PC-3 (cell line): ENCODE measurements at regions not wholly inside any gene's neighbourhood (a gene's known extent, or its start where the extent isn't known, plus 50 kb on each side); places are given as distances from the start of the nearest gene placed in this dataset.
"Not testable (repeated sequence)": the region's sequence is repeated elsewhere in the genome, so short reads cannot be mapped to it uniquely, and the experiment has no call there.

Experiments
- ATAC-seq: fragments of 200-7000 bp; cut with Tn5 transposase; 2 replicates; pipeline ENCODE4 v1.9.1; 2020; ENCODE audit warnings: mild to moderate bottlenecking, moderate library complexity
- BruUV-seq: library from RNA; stranded (reverse); fragments of 400-500 nt; replicated peaks from 2 replicates; lab custom pipeline; 2021; lab: Mats Ljungman, UMichigan
- CTCF ChIA-PET: fragments of 300-600 bp; sonication (Branson Sonifier 250); formaldehyde crosslinking; loops from one replicate; lab custom pipeline; 2022; ENCODE audit warnings: antibody characterized with exemption; lab: Charles Lee
- POLR2A ChIA-PET: fragments of 300-600 bp; sonication (Branson Sonifier 250); formaldehyde crosslinking; loops from one replicate; lab custom pipeline; 2022; ENCODE audit warnings: antibody characterized with exemption; ENCODE audit not compliant: unreplicated experiment; lab: Charles Lee
- DNase-seq: peaks from one replicate; pipeline ENCODE4 v3.0.0-alpha.2; 2015
- H2AFZ ChIP-seq: fragments of 300-600 bp; sonication (generic); 2 replicates; pipeline ENCODE4 v1.6.0; 2016; ENCODE audit warnings: antibody characterized with exemption, low read length
- H3F3A ChIP-seq: fragments of 300-600 bp; sonication (generic); one replicate; pipeline ENCODE4 v1.6.0; 2017; ENCODE audit warnings: antibody characterized with exemption, low read length, control low read depth, mild to moderate bottlenecking; ENCODE audit not compliant: unreplicated experiment
- H3K27ac ChIP-seq: fragments of 300-600 bp; sonication (generic); 2 replicates; pipeline ENCODE4 v1.5.1; 2016; ENCODE audit warnings: mild to moderate bottlenecking, low read length
- H3K27me3 ChIP-seq: fragments of 300-600 bp; sonication (generic); 2 replicates; pipeline ENCODE4 v1.6.1; 2016; ENCODE audit warnings: low read length, mixed read lengths
- H3K36me3 ChIP-seq: fragments of 300-600 bp; sonication (generic); 2 replicates; pipeline ENCODE4 v1.6.1; 2016; ENCODE audit warnings: low read depth, mixed run types, low read length, mixed read lengths
- H3K4me1 ChIP-seq: fragments of 300-600 bp; sonication (generic); 2 replicates; pipeline ENCODE4 v1.5.1; 2016; ENCODE audit warnings: low read length; ENCODE audit not compliant: insufficient read depth
- H3K4me2 ChIP-seq: fragments of 300-600 bp; sonication (generic); 2 replicates; pipeline ENCODE4 v1.6.0; 2016; ENCODE audit warnings: low read length
- H3K4me3 ChIP-seq: fragments of 300-600 bp; sonication (generic); 2 replicates; pipeline ENCODE4 v1.5.1; 2016; ENCODE audit warnings: mild to moderate bottlenecking, low read length, mixed read lengths
- H3K79me2 ChIP-seq: fragments of 300-600 bp; sonication (generic); 2 replicates; pipeline ENCODE4 v1.6.1; 2017; ENCODE audit warnings: low read length, mixed read lengths
- H3K9ac ChIP-seq: fragments of 300-600 bp; sonication (generic); 2 replicates; pipeline ENCODE4 v1.6.0; 2016; ENCODE audit warnings: mild to moderate bottlenecking, low read length
- H3K9me2 ChIP-seq: fragments of 300-600 bp; sonication (generic); replicated peaks from 2 replicates; pipeline ENCODE4 v1.6.1; 2016; ENCODE audit warnings: mixed run types, low read length, mixed read lengths
- H3K9me3 ChIP-seq: fragments of 300-600 bp; sonication (generic); 2 replicates; pipeline ENCODE4 v1.6.1; 2016; ENCODE audit warnings: low read length, mixed read lengths
- H4K20me1 ChIP-seq: fragments of 300-600 bp; sonication (generic); 2 replicates; pipeline ENCODE4 v1.6.1; 2016; ENCODE audit warnings: low read length, mixed read lengths
- EZH2 ChIP-seq: fragments of 300-600 bp; sonication (generic); IDR thresholded peaks from one replicate; pipeline ENCODE4 v1.6.1; 2017; ENCODE audit warnings: antibody characterized with exemption, mild to moderate bottlenecking, low read length; ENCODE audit not compliant: unreplicated experiment
- EZH2phosphoT487 ChIP-seq: fragments of 300-600 bp; sonication (generic); IDR thresholded peaks from 2 replicates; pipeline ENCODE4 v1.6.1; 2018; ENCODE audit warnings: mild to moderate bottlenecking, antibody characterized with exemption, low read length, borderline replicate concordance
- intact Hi-C: fragments of 100-400 bp; cut with micrococcal nuclease; formaldehyde crosslinking; loops from 2 replicates; pipeline ENCODE4 v1.9.0; 2023
- TF ChIP-seq, protein P1 (sequence below): fragments of 300-600 bp; sonication (generic); conservative IDR thresholded peaks from 2 replicates; pipeline ENCODE4 v1.5.1; 2017; ENCODE audit warnings: antibody characterized with exemption, low read depth, mild to moderate bottlenecking, low read length

DNA sequence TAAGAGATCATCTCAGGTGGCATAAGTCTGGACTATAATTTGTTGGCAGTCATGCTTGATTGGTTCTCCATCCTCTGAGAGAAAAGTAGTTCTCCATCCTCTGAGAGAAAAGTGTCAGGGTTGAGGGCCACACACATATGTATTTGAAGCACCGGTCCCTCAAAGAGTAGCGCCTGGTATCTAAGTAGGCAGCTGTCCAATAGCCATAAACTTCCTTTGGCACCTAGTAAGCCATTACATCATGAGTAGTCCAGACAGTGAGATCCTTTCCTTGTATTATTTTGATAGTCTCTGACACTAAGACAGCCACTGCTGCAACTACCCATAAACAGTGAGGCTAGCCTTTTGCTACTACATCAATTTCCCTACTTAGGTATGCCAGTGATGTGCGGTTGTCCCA is 94.0 kb downstream of the EBLN2 start:
- H3K27ac ChIP-seq, H3K9me3 ChIP-seq, BruUV-seq, intact Hi-C loops, H2AFZ ChIP-seq, ATAC-seq, H3K4me3 ChIP-seq, POLR2A ChIA-PET, H3K4me1 ChIP-seq, H3F3A ChIP-seq, DNase-seq, H3K9ac ChIP-seq, H3K36me3 ChIP-seq, H3K27me3 ChIP-seq, CTCF ChIA-PET, H3K79me2 ChIP-seq, H4K20me1 ChIP-seq, H3K4me2 ChIP-seq, H3K9me2 ChIP-seq: not testable (repeated sequence)

DNA sequence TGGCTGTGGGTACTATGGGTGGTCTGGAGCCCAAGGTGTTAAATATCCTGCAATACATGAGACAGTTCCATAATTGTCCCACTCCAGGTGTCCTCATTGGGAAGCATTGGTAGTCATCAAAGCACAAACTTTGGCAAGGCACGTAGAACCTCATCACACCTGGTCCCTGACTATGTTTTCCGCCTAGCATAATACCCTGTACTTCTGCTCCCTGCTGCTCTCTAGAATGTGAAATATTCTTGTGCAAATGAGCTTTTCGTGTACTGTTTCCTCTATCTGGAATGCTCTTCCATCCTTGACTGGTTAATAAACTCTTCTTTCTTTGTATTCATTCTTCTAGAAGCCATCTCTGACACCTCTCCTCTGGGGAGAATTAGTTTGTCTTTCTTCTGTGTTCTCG is 103.2 kb downstream of the EBLN2 start:
- H3K9me3 ChIP-seq = no peaks in the 10 kb centered on the region
- no peaks in the 10 kb centered on the region for H3K9me2 ChIP-seq
- no peak overlapping the region for H3K4me3 ChIP-seq
- no TSS peak for BruUV-seq
- intact Hi-C loops = no loop called here
- TF ChIP-seq, protein P1, sequence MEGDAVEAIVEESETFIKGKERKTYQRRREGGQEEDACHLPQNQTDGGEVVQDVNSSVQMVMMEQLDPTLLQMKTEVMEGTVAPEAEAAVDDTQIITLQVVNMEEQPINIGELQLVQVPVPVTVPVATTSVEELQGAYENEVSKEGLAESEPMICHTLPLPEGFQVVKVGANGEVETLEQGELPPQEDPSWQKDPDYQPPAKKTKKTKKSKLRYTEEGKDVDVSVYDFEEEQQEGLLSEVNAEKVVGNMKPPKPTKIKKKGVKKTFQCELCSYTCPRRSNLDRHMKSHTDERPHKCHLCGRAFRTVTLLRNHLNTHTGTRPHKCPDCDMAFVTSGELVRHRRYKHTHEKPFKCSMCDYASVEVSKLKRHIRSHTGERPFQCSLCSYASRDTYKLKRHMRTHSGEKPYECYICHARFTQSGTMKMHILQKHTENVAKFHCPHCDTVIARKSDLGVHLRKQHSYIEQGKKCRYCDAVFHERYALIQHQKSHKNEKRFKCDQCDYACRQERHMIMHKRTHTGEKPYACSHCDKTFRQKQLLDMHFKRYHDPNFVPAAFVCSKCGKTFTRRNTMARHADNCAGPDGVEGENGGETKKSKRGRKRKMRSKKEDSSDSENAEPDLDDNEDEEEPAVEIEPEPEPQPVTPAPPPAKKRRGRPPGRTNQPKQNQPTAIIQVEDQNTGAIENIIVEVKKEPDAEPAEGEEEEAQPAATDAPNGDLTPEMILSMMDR = no peak
- TF ChIP-seq EZH2phosphoT487 = no peak
- no peak for TF ChIP-seq EZH2
- no peak for DNase-seq
- H2AFZ ChIP-seq = no peak overlapping the region
- no peaks in the 10 kb centered on the region for H3K36me3 ChIP-seq
- no peaks in the 10 kb centered on the region for H3K79me2 ChIP-seq
- ATAC-seq = no peak
- POLR2A ChIA-PET = no interaction called here
- H3K27me3 ChIP-seq = peaks cover 53% of the 10 kb centered on the region; the same call in 1 of the 2 replicates
- H3K4me1 ChIP-seq = no peaks in the 10 kb centered on the region
- CTCF ChIA-PET = no interaction called here
- H3K27ac ChIP-seq = no peak overlapping the region
- H4K20me1 ChIP-seq = no peaks in the 10 kb centered on the region
- H3K9ac ChIP-seq = no peak overlapping the region
- no peak overlapping the region for H3K4me2 ChIP-seq
- no peaks in the 10 kb centered on the region for H3F3A ChIP-seq

DNA sequence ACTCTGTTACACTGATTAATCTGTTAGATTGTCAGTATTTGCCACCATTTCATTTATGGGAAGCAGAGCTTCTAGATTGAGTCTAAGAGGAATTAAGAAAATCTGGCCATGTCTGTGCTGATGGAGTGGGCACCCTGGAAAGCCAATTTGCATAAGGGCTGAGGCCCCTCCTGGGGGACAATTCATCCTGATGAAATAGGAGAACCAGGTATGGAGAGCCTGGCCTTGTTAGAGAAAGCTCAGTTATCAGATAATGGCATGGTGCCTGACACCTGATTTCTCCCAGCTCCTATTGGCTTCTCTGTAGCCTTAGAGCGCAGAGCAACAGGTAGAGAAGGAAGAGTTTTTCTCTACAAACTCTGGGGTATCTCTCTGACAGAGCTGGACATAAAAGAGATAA is 114.2 kb downstream of the EBLN2 start:
- intact Hi-C loops = no loop called here
- Histone ChIP-seq H3K9ac (no peak overlapping the region), H3K27ac (no peak overlapping the region), H4K20me1 (no peaks in the 10 kb centered on the region), H3K4me1 (no peaks in the 10 kb centered on the region), H3K79me2 (no peaks in the 10 kb centered on the region), H3K27me3 (peaks cover 34% of the 10 kb centered on the region), H3K9me3 (no peaks in the 10 kb centered on the region), H3K4me2 (no peak overlapping the region), H3F3A (no peaks in the 10 kb centered on the region), H3K9me2 (no peaks in the 10 kb centered on the region), H3K36me3 (no peaks in the 10 kb centered on the region), H3K4me3 (no peak overlapping the region), H2AFZ (no peak overlapping the region)
- BruUV-seq = no TSS peak
- DNase-seq (no peak), ATAC-seq (no peak)
- POLR2A ChIA-PET = no interaction called here
- CTCF ChIA-PET = no interaction called here
- TF ChIP-seq, protein P1 = no peak
- TF ChIP-seq EZH2phosphoT487 = no peak
- TF ChIP-seq EZH2 = no peak
